ENCODE measurements at regions not wholly inside any gene's neighbourhood (a gene's known extent, or its start where the extent isn't known, plus 50 kb on each side); places are given as distances from the start of the nearest gene placed in this dataset.

DNA sequence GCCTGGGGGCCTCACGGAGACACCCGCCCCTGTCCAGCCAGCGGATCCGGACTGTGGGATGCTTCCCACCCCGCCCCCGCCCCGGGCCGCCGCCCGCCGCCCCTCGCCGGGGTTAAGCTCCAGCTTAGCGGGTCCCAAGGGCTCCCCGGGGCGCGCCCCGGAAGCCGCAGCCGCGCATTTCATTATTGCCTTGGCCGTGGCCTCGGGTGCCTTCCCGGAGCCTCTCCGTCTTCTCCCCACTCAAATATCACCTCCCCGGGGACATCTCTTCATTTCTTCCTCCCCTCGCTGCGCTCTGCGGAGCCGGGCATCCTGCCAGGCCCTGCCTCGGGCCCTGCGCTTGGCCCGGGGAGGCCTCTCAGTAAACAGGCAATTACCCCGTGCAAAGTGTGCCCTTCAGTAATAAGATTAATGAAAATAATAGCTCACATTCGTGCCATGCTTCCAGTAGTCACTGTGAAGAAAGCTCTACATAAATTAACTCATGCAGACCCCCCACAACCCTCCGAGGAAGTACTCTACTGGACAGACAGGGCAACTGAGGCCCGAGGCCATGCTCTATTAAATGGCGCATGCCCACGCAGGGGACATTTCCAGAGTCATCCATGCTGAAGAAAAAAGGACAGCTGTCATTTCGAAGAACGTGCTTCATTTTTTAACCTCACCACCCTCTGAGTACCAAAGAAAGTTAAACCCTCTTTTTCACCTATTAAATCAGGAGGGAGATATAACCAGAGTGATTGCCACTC lies 49.9 kb upstream of the LAPTM5 start:
- no peak for TF ChIP-seq POLR2A (IDR thresholded peaks at IDR 0.05)
- TF ChIP-seq, protein P1, sequence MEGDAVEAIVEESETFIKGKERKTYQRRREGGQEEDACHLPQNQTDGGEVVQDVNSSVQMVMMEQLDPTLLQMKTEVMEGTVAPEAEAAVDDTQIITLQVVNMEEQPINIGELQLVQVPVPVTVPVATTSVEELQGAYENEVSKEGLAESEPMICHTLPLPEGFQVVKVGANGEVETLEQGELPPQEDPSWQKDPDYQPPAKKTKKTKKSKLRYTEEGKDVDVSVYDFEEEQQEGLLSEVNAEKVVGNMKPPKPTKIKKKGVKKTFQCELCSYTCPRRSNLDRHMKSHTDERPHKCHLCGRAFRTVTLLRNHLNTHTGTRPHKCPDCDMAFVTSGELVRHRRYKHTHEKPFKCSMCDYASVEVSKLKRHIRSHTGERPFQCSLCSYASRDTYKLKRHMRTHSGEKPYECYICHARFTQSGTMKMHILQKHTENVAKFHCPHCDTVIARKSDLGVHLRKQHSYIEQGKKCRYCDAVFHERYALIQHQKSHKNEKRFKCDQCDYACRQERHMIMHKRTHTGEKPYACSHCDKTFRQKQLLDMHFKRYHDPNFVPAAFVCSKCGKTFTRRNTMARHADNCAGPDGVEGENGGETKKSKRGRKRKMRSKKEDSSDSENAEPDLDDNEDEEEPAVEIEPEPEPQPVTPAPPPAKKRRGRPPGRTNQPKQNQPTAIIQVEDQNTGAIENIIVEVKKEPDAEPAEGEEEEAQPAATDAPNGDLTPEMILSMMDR (IDR thresholded peaks at IDR 0.05), result no peak

All from Peyer's patch (tissue), 4 donors.